BJ (cell line): ENCODE measurements at regions not wholly inside any gene's neighbourhood (a gene's known extent, or its start where the extent isn't known, plus 50 kb on each side); places are given as distances from the start of the nearest gene placed in this dataset.

Experiments used
- CTCF ChIA-PET: fragments of 350-600 bp; formaldehyde crosslinking; extraction: SDS; loops from one replicate; lab custom pipeline; 2021; ENCODE audit warnings: antibody characterized with exemption, inconsistent platforms; lab: Yijun Ruan, JAX
- POLR2A ChIA-PET: fragments of 300-600 bp; sonication (Branson Sonifier 250); formaldehyde crosslinking; extraction: SDS; loops from one replicate; lab custom pipeline; 2021; ENCODE audit warnings: antibody characterized with exemption; lab: Charles Lee
- DNase-seq: peaks from one replicate; pipeline ENCODE4 v3.0.0-alpha.2; 2011; ENCODE audit warnings: low read depth
- H3K27me3 ChIP-seq: 2 replicates; pipeline ENCODE4 v1.6.0; 2011; ENCODE audit warnings: low read length; ENCODE audit not compliant: control insufficient read depth, insufficient read depth
- H3K36me3 ChIP-seq: 2 replicates; pipeline ENCODE4 v1.5.1; 2011; ENCODE audit warnings: low read length; ENCODE audit not compliant: control insufficient read depth, insufficient read depth
- H3K4me3 ChIP-seq: 2 replicates; pipeline ENCODE4 v1.5.1; 2011; ENCODE audit warnings: low read depth, mild to moderate bottlenecking, control low read depth, low read length
- TF ChIP-seq, protein P1 (sequence below): IDR thresholded peaks from 2 replicates; pipeline ENCODE4 v1.5.1; 2011; ENCODE audit warnings: low read depth, mild to moderate bottlenecking, control low read depth, inconsistent platforms, low read length, moderate library complexity; ENCODE audit not compliant: insufficient read depth

DNA sequence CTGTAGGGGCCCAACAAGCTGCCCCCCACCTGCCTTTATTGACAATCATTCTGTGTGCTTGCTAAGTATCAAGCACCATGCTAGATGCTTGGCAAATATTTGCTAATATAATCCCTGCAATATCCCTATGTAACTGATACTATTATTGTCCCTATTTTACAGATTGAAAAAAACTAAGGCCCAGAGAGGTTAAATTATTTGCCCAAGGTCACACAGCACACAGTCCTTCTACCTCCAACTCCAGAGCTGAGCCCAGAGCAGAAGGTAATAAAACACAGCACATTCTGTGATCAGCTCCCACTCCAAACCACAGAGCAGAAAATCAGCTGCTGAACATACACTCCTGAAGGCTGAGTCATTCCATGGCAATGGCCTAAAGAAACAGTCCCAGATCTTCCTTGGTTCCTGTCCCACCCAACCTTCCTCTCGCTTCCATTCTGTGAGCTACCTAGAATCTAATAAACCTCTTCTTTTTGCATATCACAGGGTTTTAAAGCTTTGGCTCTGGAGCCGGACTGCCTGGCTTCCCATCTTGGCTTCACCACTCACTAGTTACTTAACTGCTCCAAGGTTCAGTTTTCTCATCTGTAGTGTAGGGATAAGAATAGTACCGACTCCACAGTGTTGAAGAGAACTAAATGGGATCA, 66.7 kb upstream of the ADRA1B start:
- H3K36me3 ChIP-seq: no peaks in the 10 kb centered on the region
- peak; percentile 68 for DNase-seq
- H3K27me3 ChIP-seq: no peaks in the 10 kb centered on the region
- POLR2A ChIA-PET: interaction anchor here (0.5 kb wide), 1 partner anchor 360 kb away, joined by 5 read pairs; no protein-coding TSS in a partner anchor
- H3K4me3 ChIP-seq: no peak overlapping the region
- TF ChIP-seq, protein P1, sequence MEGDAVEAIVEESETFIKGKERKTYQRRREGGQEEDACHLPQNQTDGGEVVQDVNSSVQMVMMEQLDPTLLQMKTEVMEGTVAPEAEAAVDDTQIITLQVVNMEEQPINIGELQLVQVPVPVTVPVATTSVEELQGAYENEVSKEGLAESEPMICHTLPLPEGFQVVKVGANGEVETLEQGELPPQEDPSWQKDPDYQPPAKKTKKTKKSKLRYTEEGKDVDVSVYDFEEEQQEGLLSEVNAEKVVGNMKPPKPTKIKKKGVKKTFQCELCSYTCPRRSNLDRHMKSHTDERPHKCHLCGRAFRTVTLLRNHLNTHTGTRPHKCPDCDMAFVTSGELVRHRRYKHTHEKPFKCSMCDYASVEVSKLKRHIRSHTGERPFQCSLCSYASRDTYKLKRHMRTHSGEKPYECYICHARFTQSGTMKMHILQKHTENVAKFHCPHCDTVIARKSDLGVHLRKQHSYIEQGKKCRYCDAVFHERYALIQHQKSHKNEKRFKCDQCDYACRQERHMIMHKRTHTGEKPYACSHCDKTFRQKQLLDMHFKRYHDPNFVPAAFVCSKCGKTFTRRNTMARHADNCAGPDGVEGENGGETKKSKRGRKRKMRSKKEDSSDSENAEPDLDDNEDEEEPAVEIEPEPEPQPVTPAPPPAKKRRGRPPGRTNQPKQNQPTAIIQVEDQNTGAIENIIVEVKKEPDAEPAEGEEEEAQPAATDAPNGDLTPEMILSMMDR: no peak
- CTCF ChIA-PET: interaction anchor here (1.0 to 2.5 kb wide), 3 partner anchors 14 to 138 kb away, joined by 3 to 6 read pairs (median 3); no protein-coding TSS in a partner anchor

DNA sequence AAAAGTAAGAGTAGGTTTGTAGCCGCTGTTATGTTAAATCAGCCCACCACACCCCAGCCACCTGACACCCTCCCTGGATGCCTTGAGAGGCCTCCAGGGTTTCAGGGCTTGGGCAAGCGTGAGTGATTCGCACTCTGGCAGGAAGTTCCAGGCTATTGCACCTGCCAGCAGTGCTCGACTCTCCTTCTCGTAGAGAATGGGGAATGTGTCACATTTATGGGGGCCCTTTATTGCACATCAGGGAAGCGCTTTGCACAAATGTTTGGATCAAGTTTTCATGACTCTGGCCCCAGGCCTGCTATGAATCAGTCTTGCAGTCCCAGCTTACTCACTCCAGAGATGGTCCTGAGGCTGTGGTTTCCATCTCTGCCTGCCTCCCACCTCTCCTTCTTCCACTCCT, 66.1 kb upstream of the ADRA1B start:
- CTCF ChIA-PET: interaction anchor here (1.0 to 2.5 kb wide), 3 partner anchors 14 to 137 kb away, joined by 3 to 6 read pairs (median 3); no protein-coding TSS in a partner anchor
- no peaks in the 10 kb centered on the region for H3K36me3 ChIP-seq
- H3K27me3 ChIP-seq: no peaks in the 10 kb centered on the region; the same call in 1 of the 2 replicates
- POLR2A ChIA-PET: interaction anchor here (0.5 to 0.6 kb wide), 2 partner anchors 32 to 361 kb away, joined by 3 to 5 read pairs; no protein-coding TSS in a partner anchor
- DNase-seq: peak; percentile 72
- no peak overlapping the region for H3K4me3 ChIP-seq
- TF ChIP-seq, protein P1: no peak

DNA sequence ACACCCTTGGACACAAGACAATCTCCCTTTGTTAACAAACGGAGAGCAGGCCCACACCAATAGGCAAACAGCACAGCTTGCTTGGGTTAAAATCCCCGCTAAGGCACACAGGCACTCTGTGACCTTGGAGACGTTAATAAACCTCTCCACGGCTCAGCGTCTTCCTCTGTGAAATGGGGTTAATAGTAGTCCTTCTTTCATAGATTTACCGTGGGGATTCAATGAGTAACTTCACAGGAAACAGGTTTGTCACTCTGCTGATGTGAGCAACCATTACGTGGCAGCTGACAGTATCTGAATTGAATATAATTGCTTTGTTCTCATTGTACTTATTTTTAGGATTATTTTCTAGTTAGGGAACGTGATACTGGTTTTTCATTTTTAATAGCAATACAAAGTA, 65.2 kb upstream of the ADRA1B start:
- H3K36me3 ChIP-seq: no peaks in the 10 kb centered on the region
- no peak for DNase-seq
- no peaks in the 10 kb centered on the region; the same call in 1 of the 2 replicates for H3K27me3 ChIP-seq
- no peak overlapping the region for H3K4me3 ChIP-seq
- TF ChIP-seq, protein P1: no peak
- POLR2A ChIA-PET: no interaction called here
- CTCF ChIA-PET: no interaction called here

DNA sequence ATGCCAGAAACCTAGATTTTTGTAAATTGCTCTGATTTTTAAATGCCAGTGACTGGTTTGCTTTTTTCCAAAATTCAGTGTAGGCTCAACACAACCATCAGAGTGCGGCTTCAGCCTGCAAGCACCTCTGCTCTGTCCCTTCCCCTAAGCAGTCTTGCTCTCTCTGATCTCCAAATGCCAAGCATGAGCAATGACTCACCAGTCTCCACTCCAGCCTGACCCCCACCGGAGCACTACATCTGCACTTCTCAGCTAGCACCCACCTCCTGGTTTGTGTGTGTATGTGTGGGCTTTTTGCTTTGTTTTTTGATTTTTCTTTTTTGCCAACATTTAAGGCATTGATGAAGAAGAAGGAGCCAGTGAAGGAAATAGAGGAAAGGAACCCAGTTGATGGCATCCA, 61.4 kb upstream of the ADRA1B start:
- Histone ChIP-seq H3K27me3 (peaks cover 5% of the 10 kb centered on the region), H3K4me3 (no peak overlapping the region), H3K36me3 (no peaks in the 10 kb centered on the region)
- no peak for DNase-seq
- ChIA-PET CTCF (interaction anchor here (0.8 kb wide), 1 partner anchor 9 kb away, joined by 3 read pairs; no protein-coding TSS in a partner anchor), POLR2A (no interaction called here)
- TF ChIP-seq, protein P1: no peak

DNA sequence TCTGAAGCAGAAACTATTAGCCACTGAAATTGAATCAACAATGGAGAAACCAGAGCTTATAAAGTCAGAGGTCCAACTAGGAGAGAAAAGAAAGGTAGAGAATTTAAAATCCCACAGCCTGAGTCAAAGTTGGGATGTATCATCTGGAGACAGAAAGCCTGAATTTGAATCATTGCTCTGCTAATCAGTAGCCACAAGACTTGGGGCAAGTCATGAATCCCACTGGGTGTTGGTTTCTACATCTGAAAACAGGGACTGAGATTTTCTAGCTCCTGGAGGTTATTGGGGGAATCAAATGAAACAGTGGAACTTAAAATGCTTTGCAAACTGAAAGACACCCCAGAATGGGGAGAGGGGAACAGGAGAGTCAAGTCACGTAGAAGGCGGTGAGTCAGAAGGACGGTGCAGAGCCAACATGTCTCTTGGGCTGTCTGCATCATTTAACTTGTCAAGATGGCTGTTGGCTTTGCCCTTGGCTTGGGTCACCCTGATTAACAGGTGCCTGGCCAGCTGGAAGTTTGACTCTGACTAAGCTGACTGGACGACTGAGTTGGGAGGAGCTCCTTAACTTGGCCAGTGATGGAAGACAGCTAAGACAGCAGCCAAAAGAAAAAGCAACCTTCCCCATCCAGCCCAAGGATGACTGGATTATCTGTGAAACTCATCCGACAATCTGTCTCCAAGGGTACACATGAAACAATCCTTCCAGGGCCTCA, 60.6 kb upstream of the ADRA1B start:
- no peaks in the 10 kb centered on the region for H3K36me3 ChIP-seq
- H3K27me3 ChIP-seq: peaks cover 5% of the 10 kb centered on the region
- ChIA-PET POLR2A (no interaction called here), CTCF (interaction anchor here (0.8 to 2.1 kb wide), 3 partner anchors 8 to 131 kb away, joined by 3 to 11 read pairs (median 3); no protein-coding TSS in a partner anchor)
- TF ChIP-seq, protein P1: no peak
- H3K4me3 ChIP-seq: no peak overlapping the region
- no peak for DNase-seq
